PC-3 (cell line): ENCODE measurements at regions not wholly inside any gene's neighbourhood (a gene's known extent, or its start where the extent isn't known, plus 50 kb on each side); places are given as distances from the start of the nearest gene placed in this dataset.

Source experiments
- CTCF ChIP-seq: fragments of 300-600 bp; sonication (generic); conservative IDR thresholded peaks from 2 replicates; pipeline ENCODE4 v1.5.1; 2017; ENCODE audit warnings: antibody characterized with exemption, low read depth, mild to moderate bottlenecking, low read length
- EZH2 ChIP-seq: fragments of 300-600 bp; sonication (generic); IDR thresholded peaks from one replicate; pipeline ENCODE4 v1.6.1; 2017; ENCODE audit warnings: antibody characterized with exemption, mild to moderate bottlenecking, low read length; ENCODE audit not compliant: unreplicated experiment
- EZH2phosphoT487 ChIP-seq: fragments of 300-600 bp; sonication (generic); IDR thresholded peaks from 2 replicates; pipeline ENCODE4 v1.6.1; 2018; ENCODE audit warnings: mild to moderate bottlenecking, antibody characterized with exemption, low read length, borderline replicate concordance

DNA sequence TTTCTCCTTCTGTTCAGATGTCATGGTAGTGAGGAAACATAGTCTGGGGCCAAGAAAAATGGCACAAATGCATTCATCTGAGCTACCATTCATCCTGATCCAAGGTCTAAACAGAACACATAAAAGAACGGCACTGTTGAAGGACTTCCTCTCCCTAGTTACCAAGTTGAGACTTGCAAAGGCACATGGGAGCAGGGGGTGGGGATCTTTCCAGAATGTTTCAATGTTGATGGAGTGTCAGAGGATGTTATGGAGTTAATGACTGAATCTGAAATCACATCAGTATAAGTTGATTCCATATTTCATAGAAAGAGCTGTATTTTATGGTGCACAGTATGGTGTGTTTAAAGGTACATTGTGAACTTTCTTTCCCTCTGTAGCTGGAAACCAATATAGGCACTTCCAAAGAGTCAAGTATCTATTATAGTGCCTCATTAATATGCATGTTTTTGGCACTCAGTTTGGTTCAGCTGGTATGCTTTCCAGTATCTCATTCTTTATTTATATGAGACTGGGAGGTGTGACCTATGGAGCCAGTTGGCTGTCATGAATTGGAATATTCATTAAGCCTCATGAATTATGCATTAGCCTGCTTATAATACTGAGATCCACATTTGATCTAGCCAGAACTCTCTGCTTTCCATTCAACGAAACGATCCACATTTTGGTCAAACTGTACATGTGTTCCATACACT lies 603.0 kb downstream of the NR2F1-AS1 start:
- TF ChIP-seq CTCF, result no peak
- no peak for TF ChIP-seq EZH2
- TF ChIP-seq EZH2phosphoT487, result no peak
